GM21825 (cell line): ENCODE measurements at regions not wholly inside any gene's neighbourhood (a gene's known extent, or its start where the extent isn't known, plus 50 kb on each side); places are given as distances from the start of the nearest gene placed in this dataset.

ENCODE experiments used
- ATAC-seq: cut with Tn5 transposase; IDR thresholded peaks from one replicate; pipeline ENCODE4 v1.9.1; 2021; ENCODE audit warnings: mild to moderate bottlenecking, moderate library complexity; ENCODE audit not compliant: unreplicated experiment

DNA sequence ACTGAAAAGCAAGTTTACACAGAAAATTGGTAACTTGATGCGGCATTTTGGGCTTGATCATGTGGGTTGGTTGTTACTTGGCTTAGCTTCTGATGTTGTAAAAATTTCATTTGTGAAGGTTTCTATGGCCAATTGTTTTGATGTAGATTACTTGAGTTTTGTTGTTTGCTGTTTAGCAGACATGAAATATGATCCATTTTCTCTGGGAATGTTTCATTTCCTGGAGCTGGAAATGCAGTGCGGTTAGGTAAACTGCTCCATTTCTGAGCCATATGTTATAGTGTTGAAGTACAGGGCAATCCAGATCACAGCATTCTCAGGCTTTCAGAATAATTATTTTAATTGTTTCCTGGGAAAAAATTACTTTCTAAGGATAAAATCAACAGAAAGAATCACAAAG, 396.9 kb downstream of the ENC1 start:
- no peak for ATAC-seq

DNA sequence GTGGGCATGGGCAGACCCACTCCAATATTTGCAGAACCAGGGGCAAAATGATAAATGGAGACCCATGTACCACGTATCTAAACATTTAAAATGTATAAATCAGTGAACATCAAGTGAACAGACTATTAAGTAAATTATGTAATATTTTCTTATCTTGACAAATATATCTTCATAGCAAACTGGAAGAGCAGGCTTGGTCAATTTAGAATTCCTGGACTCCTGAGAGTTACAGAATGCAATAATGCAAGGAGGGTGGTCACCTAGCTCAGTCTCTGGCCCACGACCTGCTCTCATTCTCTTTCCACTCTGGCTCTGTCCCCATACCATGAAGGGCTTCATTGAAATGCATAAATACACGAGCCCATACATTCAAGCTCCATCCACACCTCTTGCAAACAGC, 398.0 kb downstream of the ENC1 start:
- no peak for ATAC-seq

DNA sequence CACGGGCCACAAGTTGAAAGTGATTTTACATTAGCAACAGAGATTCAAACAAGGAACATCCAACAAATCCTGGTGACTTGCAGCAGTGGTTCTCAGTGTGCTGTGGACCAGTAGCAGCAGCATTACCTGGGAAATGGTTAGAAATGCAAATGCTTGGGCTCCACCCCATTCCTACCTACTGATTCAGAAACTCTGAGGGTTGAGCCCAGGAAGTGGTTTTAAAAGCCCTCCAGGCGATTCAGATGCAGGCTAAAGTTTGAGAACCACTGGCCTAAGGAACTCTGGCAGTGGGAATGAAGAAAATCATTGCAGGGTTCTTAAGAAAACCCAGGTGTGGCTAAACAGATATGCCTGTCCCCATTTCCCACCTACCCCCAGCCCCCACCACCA, 398.8 kb downstream of the ENC1 start:
- no peak for ATAC-seq

DNA sequence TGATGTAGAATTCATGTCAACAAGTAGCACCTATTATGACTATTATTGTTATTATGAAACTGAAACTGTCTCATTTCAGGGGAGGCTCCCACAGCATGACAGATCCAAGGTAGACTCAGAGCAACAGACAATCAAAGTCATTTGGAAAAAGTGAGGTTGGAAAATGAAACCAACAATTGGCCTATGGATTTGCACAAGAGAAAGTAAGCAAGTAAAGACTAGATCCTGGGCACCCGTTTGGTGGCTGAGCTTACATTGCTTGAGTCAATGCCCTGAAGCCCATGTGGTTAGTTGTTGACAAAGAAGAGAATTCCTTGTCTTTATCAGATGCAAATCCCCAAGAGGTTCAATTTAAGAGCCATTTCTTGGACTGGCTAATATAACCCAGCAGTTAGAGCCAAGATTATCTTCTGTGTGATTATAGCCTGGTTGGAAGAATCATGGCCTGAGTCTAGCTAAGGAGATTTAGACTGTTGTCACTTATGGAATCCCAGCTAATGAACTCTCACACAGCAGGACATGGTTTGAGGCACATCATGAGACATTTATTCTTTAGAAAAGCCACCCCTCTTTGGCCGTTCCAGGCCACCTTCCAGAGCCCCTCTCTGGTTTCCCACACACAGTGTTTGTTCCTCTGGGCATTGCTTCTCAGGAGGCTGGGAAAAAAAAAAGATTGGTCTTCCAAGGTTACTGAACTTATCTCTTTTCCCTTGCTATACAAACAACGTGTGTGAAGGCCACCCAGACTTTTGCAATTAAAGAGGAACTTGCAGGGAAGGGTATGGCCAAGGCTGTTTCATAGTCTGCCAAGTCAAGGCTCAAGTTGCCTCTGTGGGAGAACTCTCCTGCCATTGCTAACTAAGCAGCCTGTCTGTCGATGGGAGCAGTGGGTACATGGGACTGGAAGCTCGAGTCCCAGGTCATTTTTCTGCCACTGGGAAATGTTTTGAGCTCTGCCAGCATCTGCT, 399.5 kb downstream of the ENC1 start:
- ATAC-seq: no peak

- no peak for ATAC-seq
Measured at GRCh38 chr5:74239261-74239660, 401.3 kb downstream of the ENC1 start.

DNA sequence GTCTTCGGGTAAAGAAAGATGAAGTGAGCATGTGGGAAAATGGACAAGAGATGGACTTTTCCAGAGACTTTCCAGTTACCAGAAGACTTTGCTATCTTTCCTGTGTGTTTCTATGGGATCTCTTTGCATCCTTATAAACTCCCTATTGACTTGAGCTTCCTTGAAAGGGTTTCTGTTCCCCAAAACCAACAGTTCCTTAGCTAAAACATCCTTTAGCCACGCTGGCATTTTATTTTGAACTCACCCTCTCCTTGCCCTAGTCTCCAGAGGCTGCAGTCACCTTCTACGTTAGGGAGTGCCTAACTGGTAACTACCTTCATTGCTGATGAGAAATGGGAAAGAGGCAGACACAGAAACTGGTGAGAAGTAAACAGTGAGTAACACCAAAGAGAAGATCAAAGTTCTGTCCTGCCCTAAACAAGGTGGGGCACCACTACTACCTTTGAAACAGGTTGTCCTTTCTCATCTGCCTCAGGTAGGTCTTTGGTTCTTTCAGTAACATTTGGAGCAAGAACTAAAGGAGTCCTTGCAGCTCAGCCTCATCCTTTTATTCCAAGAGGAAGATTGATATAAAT, 402.9 kb downstream of the ENC1 start:
- no peak for ATAC-seq

DNA sequence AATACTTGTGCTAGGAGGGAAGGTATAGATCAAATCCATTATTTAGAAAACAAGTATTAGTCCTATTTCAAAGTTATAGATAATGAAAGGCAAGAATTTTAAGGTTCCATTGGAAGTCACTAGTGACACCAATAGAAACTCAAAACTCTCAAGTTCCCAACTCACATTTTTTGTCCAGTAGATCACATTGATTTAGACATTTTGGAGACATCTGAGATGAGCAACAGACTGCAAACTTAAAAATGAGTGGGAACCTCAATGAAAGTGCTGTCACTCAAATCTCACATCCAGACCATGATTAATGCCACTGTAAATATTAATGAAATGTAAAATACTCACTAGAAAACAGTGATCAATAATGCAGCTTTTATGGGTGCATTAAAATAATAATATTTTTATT, 405.0 kb downstream of the ENC1 start:
- ATAC-seq: no peak

DNA sequence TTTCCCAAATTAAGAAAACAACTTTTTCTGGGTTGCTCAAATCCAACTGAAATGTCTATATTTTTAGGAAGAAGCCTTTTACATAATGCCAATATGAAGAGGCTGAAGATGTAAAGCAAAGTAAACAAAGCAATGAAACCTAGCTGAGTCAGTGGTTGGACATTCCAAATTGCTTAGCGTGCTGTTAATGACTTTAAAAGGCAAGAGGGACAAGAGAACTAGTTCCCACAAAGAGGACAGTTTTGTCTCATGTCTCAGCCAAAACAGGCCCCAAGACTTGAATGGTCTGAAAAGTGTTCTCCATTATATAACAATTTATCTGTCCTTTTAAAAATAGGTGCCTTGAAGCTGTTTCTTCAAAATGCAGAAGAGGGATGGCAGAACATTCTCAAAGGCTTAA, 407.0 kb downstream of the ENC1 start:
- ATAC-seq: no peak

DNA sequence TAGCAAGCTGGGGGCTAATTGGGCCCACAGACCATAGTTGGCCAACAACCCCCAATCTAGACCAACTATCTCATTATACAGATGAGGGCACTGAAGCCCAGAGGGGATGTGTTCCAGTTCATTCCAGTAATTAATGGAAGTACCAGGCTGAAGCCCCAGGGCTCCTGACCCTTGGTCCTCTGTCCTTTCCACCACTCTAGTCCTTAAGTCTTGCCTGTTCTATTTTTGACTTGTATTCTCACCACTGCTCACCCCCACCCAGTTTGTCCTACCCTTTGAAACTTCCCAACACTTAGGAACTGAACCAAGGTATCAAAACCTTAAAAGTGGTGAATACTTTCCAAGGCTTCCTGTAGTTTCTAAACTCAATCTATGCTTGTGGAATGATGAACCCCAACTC, 407.4 kb downstream of the ENC1 start:
- no peak for ATAC-seq

GRCh38 chr5:74232276-74232675, 408.3 kb downstream of the ENC1 start:
- no peak for ATAC-seq

GRCh38 chr5:74231697-74232096, 408.8 kb downstream of the ENC1 start:
- ATAC-seq: no peak

GRCh38 chr5:74226716-74227485, 413.6 kb downstream of the ENC1 start:
- no peak for ATAC-seq

DNA sequence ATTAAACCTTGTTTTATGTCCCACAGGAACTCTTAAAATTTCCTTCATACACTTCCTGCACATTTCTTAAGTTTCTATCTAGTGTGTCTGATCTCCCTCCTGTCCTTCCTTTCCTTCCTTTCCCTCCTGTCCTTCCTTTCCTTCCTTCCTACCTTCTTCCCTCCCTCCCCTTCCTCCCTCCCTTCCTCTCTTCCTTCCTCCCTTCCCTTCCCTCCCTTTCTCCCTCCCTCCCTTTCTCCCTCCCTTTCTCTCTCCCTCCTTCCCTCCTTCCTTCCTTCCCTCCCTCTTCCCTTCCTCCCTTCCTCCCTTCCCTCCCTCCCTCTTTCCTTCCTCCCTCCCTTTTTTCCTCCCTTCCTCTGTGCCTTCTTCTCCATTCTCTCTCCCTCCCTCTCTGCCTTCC, 414.9 kb downstream of the ENC1 start:
- ATAC-seq: no peak

- no peak for ATAC-seq
Measured at GRCh38 chr5:74224331-74224730, 416.2 kb downstream of the ENC1 start.

DNA sequence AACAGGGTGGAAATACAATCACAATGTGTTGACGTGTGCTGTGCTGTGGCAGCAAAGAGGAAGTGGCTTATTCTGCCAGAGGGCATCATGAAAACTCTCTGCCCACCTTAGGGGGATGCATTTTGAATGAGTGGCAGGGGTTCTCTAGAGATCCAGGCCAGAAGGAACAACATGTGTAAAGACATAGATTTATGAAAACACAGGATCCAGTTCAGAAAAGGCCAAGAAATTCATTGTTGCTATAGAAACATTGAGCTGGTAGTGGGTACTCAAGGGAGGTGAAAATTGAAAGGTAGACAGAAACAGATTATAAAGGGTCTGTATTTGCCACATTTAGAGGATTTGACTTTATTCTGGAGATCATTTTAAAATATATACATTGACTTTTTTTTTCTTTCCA, 417.7 kb downstream of the ENC1 start:
- ATAC-seq: no peak

DNA sequence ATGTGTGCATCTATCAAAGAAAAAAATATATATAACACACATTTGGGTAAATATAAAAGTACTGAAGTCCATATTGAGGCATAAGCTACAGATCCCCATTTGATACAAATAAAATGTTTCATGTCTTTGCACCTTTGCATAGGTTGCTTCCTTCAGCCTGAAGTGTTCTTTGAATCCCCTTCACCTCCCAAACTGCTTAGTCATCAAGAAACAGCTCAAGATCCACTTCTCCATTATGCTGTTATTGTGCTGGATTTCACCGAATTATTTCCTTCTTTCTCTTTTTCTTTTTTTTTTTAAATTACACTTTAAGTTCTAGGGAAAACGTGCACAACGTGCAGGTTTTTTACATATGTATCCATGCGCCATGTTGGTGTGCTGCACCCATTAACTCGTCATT, 419.1 kb downstream of the ENC1 start:
- no peak for ATAC-seq

- no peak for ATAC-seq
Measured at GRCh38 chr5:74216012-74216411, 424.5 kb downstream of the ENC1 start.

- ATAC-seq: no peak
Measured at GRCh38 chr5:74212336-74212735, 428.2 kb downstream of the ENC1 start.

DNA sequence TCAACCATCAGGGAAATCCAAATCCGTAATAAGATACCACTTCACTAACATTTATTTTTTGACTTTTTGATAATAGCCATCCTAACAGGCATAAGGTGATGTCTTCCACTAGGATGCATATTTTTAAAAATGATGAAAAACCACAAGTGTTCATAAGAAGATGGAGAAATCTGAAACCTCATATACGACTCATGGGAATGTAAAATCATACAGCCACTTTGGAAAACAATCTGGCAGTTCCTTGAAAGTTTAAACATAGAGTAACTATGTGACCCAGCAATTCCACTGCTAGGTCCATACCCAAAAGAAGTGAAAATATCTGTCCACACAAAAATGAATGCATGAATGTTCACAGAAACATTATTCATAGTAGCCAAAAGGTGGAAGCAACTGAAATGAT, 431.0 kb downstream of the ENC1 start:
- no peak for ATAC-seq

DNA sequence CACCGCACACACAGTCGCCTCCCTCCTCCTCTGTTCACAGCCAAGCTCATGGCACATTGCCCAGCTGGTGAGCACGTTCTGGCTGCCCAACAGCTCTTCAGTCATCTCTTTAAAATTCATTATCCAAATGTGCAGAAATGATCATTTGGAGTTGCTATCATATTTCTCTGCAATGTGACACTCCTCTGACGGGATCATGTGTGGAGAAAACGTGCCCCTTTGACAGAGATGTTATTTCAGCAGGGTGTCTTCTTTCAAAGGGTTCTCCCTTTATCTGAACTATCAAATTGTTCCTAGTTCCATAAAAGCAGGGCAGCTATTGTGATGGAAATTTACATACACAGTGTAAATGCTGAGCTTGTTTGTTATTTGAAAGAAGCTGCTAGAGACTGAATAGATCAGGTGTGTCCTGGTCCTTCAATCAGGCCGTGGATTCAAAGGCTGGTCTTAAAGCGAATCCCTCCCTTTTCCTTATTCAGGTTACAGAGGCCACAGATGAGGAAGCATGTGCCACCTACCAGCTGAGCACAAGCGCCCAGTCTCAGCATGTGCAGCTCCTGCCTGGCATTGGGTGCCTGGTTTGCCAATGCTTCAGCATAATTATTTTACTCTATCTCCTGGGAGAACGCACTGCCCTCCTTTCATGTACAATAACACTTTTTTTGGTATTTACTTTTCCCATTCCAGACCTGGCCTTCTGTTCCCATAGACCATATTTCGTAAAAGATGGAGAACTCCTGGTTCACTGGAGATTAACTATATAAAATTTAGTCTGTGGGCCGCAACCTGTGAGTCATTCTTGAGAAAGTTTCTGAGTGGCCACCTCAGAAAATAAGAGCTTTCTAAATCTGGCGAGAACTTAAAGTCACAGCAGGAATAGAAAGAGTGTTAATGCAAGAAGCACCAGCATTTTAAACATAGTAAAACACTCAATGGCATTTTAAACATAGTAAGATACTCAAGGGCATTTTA, 433.7 kb downstream of the ENC1 start:
- ATAC-seq: no peak
